HEK293 (cell line): ENCODE measurements at regions not wholly inside any gene's neighbourhood (a gene's known extent, or its start where the extent isn't known, plus 50 kb on each side); places are given as distances from the start of the nearest gene placed in this dataset.

Experiments
- REPIN1 ChIP-seq: fragments of 450-650 bp; formaldehyde crosslinking; IDR thresholded peaks from 2 replicates; pipeline ENCODE4 v1.5.1; 2017; ENCODE audit warnings: missing biosample characterization, missing genetic modification characterization, low read depth
- TCF7L2 ChIP-seq: IDR thresholded peaks from 2 replicates; pipeline ENCODE4 v1.6.1; 2011; ENCODE audit warnings: low read depth, mild to moderate bottlenecking, inconsistent platforms, low read length, moderate library complexity, borderline replicate concordance
- ZBTB11 ChIP-seq: fragments of 450-650 bp; formaldehyde crosslinking; conservative IDR thresholded peaks from 2 replicates; pipeline ENCODE4 v1.5.1; 2016; ENCODE audit warnings: low read depth, missing biosample characterization, missing genetic modification characterization
- ZIC2 ChIP-seq: fragments of 450-650 bp; formaldehyde crosslinking; IDR thresholded peaks from 2 replicates; pipeline ENCODE4 v1.5.1; 2016; ENCODE audit warnings: missing biosample characterization, missing genetic modification characterization
- ZNF184 ChIP-seq: fragments of 450-650 bp; IDR thresholded peaks from 2 replicates; pipeline ENCODE4 v1.5.1; 2018; ENCODE audit warnings: missing biosample characterization, mild to moderate bottlenecking, missing genetic modification characterization
- ZNF274 ChIP-seq, 2 experiments: fragments of 200-500 bp in 1 of 2; fragments of 450-650 bp in 1 of 2; sonication (Bioruptor generic) in 1 of 2; formaldehyde crosslinking in 1 of 2; IDR thresholded peaks; 2 replicates each; pipeline versions ENCODE4 v1.5.1 to v1.6.1; 2014 to 2016; ENCODE audit warnings: borderline replicate concordance in 1 of 2, inconsistent platforms in 1 of 2, low read length in 1 of 2, missing biosample characterization in 1 of 2, missing genetic modification characterization in 1 of 2
- ZNF837 ChIP-seq: fragments of 450-650 bp; formaldehyde crosslinking; IDR thresholded peaks from 2 replicates; pipeline ENCODE4 v1.5.1; 2016; ENCODE audit warnings: missing biosample characterization, missing genetic modification characterization
- TF ChIP-seq, protein P1 (sequence below): fragments of 450-650 bp; formaldehyde crosslinking; IDR thresholded peaks from 2 replicates; pipeline ENCODE4 v1.5.1; 2016; ENCODE audit warnings: missing biosample characterization, missing genetic modification characterization

DNA sequence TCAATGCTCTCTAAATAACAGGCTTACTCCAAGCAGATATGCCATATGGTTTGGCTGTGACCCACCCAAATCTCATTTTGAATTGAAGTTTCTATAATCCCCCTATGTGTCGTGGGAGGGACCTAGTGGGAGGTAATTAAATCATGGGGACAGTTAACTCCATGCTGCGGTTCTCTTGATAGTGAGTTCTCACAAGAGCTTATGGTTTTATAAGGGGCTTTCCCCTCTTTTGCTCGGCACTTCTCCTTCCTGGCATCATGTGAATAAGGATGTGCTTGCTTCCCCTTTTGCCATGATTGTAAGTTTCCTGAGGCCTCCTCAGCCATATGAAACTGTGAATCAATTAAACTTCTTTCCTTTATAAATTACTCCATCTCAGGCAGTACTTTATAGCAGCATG lies 302.7 kb upstream of the ZC3H15 start:
- TF ChIP-seq TCF7L2 (no peak), ZBTB11 (tag by site-specific recombination) (no peak), ZIC2 (no peak), REPIN1 (tag by site-specific recombination) (no peak), ZNF184 (no peak), ZNF837 (tag by site-specific recombination) (no peak), ZNF274 (IDR thresholded peaks at IDR 0.05; ENCODE audit: low read length) (no peak), ZNF274 (tag by site-specific recombination; IDR thresholded peaks at IDR 0.05; ENCODE audit: borderline replicate concordance) (no peak)
- TF ChIP-seq, protein P1, sequence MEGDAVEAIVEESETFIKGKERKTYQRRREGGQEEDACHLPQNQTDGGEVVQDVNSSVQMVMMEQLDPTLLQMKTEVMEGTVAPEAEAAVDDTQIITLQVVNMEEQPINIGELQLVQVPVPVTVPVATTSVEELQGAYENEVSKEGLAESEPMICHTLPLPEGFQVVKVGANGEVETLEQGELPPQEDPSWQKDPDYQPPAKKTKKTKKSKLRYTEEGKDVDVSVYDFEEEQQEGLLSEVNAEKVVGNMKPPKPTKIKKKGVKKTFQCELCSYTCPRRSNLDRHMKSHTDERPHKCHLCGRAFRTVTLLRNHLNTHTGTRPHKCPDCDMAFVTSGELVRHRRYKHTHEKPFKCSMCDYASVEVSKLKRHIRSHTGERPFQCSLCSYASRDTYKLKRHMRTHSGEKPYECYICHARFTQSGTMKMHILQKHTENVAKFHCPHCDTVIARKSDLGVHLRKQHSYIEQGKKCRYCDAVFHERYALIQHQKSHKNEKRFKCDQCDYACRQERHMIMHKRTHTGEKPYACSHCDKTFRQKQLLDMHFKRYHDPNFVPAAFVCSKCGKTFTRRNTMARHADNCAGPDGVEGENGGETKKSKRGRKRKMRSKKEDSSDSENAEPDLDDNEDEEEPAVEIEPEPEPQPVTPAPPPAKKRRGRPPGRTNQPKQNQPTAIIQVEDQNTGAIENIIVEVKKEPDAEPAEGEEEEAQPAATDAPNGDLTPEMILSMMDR, result no peak
